ENCODE measurements at regions not wholly inside any gene's neighbourhood (a gene's known extent, or its start where the extent isn't known, plus 50 kb on each side); places are given as distances from the start of the nearest gene placed in this dataset.

- no peaks in the 10 kb centered on the region for H3K9me3 Mint-ChIP-seq
- peaks cover 37% of the 10 kb centered on the region for H3K4me1 Mint-ChIP-seq
- H3K27ac Mint-ChIP-seq, result peak overlapping the region; percentile 24
- H3K36me3 Mint-ChIP-seq (ENCODE audit: low read depth), result no peaks in the 10 kb centered on the region
- DNase-seq, result no peak
- no peak overlapping the region for H3K4me3 Mint-ChIP-seq
- TF ChIP-seq CTCF (IDR thresholded peaks at IDR 0.05), result no peak
- H3K27me3 Mint-ChIP-seq (ENCODE audit: low read depth, poor library complexity), result peaks cover 10% of the 10 kb centered on the region
Measured at GRCh38 chr11:32171445-32171844, 80.6 kb downstream of the RCN1 start.

GRCh38 chr11:32172041-32172847 is 81.4 kb downstream of the RCN1 start:
- H3K9me3 Mint-ChIP-seq, result no peaks in the 10 kb centered on the region
- peaks cover 37% of the 10 kb centered on the region for H3K4me1 Mint-ChIP-seq
- TF ChIP-seq CTCF (IDR thresholded peaks at IDR 0.05), result no peak
- peaks cover 10% of the 10 kb centered on the region for H3K27me3 Mint-ChIP-seq (ENCODE audit: low read depth, poor library complexity)
- H3K4me3 Mint-ChIP-seq, result no peak overlapping the region
- no peaks in the 10 kb centered on the region for H3K36me3 Mint-ChIP-seq (ENCODE audit: low read depth)
- peak overlapping the region; percentile 49 for H3K27ac Mint-ChIP-seq
- no peak for DNase-seq

- H3K4me3 Mint-ChIP-seq, result no peak overlapping the region
Measured at GRCh38 chr11:32172848-32173834, 82.3 kb downstream of the RCN1 start.

GRCh38 chr11:32173977-32174376 is 83.1 kb downstream of the RCN1 start:
- H3K27me3 Mint-ChIP-seq (ENCODE audit: low read depth, poor library complexity), result peaks cover 4% of the 10 kb centered on the region
- H3K4me3 Mint-ChIP-seq, result no peak overlapping the region
- H3K4me1 Mint-ChIP-seq, result peaks cover 48% of the 10 kb centered on the region
- H3K9me3 Mint-ChIP-seq, result no peaks in the 10 kb centered on the region
- H3K36me3 Mint-ChIP-seq (ENCODE audit: low read depth), result no peaks in the 10 kb centered on the region
- no peak for DNase-seq
- H3K27ac Mint-ChIP-seq, result no peak overlapping the region
- TF ChIP-seq CTCF (IDR thresholded peaks at IDR 0.05), result no peak

More at GRCh38 chr11:32172848-32173834, 82.3 kb downstream of the RCN1 start:
- H3K27me3 Mint-ChIP-seq (ENCODE audit: low read depth, poor library complexity), result peaks cover 6% of the 10 kb centered on the region
- H3K4me1 Mint-ChIP-seq, result peaks cover 40% of the 10 kb centered on the region
- no peaks in the 10 kb centered on the region for H3K9me3 Mint-ChIP-seq
- TF ChIP-seq CTCF (IDR thresholded peaks at IDR 0.05), result peak; percentile 57
- H3K27ac Mint-ChIP-seq, result peak overlapping the region; percentile 49
- DNase-seq, result peak; percentile 67
- H3K36me3 Mint-ChIP-seq (ENCODE audit: low read depth), result no peaks in the 10 kb centered on the region

- peaks cover 46% of the 10 kb centered on the region for H3K4me1 Mint-ChIP-seq
- no peaks in the 10 kb centered on the region for H3K9me3 Mint-ChIP-seq
- H3K27me3 Mint-ChIP-seq (ENCODE audit: low read depth, poor library complexity), result peaks cover 7% of the 10 kb centered on the region
- H3K36me3 Mint-ChIP-seq (ENCODE audit: low read depth), result no peaks in the 10 kb centered on the region
- peak; percentile 85 for DNase-seq
- H3K4me3 Mint-ChIP-seq, result no peak overlapping the region
- H3K27ac Mint-ChIP-seq, result no peak overlapping the region
- peak; percentile 92 for TF ChIP-seq CTCF (IDR thresholded peaks at IDR 0.05)
Measured at GRCh38 chr11:32176223-32176934, 85.5 kb downstream of the RCN1 start.

Data from nephron progenitor cell (in vitro differentiated cells).